HG02970 (cell line): ENCODE measurements at regions not wholly inside any gene's neighbourhood (a gene's known extent, or its start where the extent isn't known, plus 50 kb on each side); places are given as distances from the start of the nearest gene placed in this dataset.
"Not testable (repeated sequence)": the region's sequence is repeated elsewhere in the genome, so short reads cannot be mapped to it uniquely, and the experiment has no call there.

Experiments used
- ATAC-seq: cut with Tn5 transposase; IDR thresholded peaks from one replicate; pipeline ENCODE4 v1.9.1; 2021; ENCODE audit warnings: mild to moderate bottlenecking, moderate library complexity, moderate number of reproducible peaks; ENCODE audit not compliant: unreplicated experiment, low FRiP score

- ATAC-seq, result no peak
Measured at GRCh38 chr9:103226647-103227013, 231.5 kb downstream of the CYLC2 start.

GRCh38 chr9:103237571-103238109 lies 242.5 kb downstream of the CYLC2 start:
- ATAC-seq, result not testable (repeated sequence)

GRCh38 chr9:103242025-103242424 lies 246.9 kb downstream of the CYLC2 start:
- no peak for ATAC-seq

GRCh38 chr9:103242486-103242885 lies 247.4 kb downstream of the CYLC2 start:
- ATAC-seq, result no peak

- no peak for ATAC-seq
Measured at GRCh38 chr9:103243553-103243952, 248.4 kb downstream of the CYLC2 start.

GRCh38 chr9:103245369-103245768 lies 250.2 kb downstream of the CYLC2 start:
- no peak for ATAC-seq

GRCh38 chr9:103261951-103262350 lies 266.8 kb downstream of the CYLC2 start:
- no peak for ATAC-seq

GRCh38 chr9:103266064-103266463 lies 270.9 kb downstream of the CYLC2 start:
- no peak for ATAC-seq

GRCh38 chr9:103277240-103277639 lies 282.1 kb downstream of the CYLC2 start:
- ATAC-seq, result no peak

GRCh38 chr9:103281126-103281525 lies 286.0 kb downstream of the CYLC2 start:
- ATAC-seq, result no peak

GRCh38 chr9:103287361-103287760 lies 292.2 kb downstream of the CYLC2 start:
- no peak for ATAC-seq

- no peak for ATAC-seq
Measured at GRCh38 chr9:103296189-103296588, 301.1 kb downstream of the CYLC2 start.

GRCh38 chr9:103301051-103301450 lies 305.9 kb downstream of the CYLC2 start:
- no peak for ATAC-seq

GRCh38 chr9:103304797-103305196 lies 309.7 kb downstream of the CYLC2 start:
- ATAC-seq, result no peak

- no peak for ATAC-seq
Measured at GRCh38 chr9:103319979-103320378, 324.8 kb downstream of the CYLC2 start.

- ATAC-seq, result no peak
Measured at GRCh38 chr9:103323699-103324098, 328.6 kb downstream of the CYLC2 start.

- no peak for ATAC-seq
Measured at GRCh38 chr9:103335461-103335860, 340.3 kb downstream of the CYLC2 start.

GRCh38 chr9:103355000-103355399 lies 359.9 kb downstream of the CYLC2 start:
- ATAC-seq, result no peak

GRCh38 chr9:103357980-103358379 lies 362.8 kb downstream of the CYLC2 start:
- not testable (repeated sequence) for ATAC-seq

- ATAC-seq, result no peak
Measured at GRCh38 chr9:103361906-103362305, 366.8 kb downstream of the CYLC2 start.

GRCh38 chr9:103362986-103363385 lies 367.9 kb downstream of the CYLC2 start:
- ATAC-seq, result no peak

- ATAC-seq, result no peak
Measured at GRCh38 chr9:103364753-103365152, 369.6 kb downstream of the CYLC2 start.

GRCh38 chr9:103371152-103371551 lies 376.0 kb downstream of the CYLC2 start:
- no peak for ATAC-seq
